ENCODE measurements at regions not wholly inside any gene's neighbourhood (a gene's known extent, or its start where the extent isn't known, plus 50 kb on each side); places are given as distances from the start of the nearest gene placed in this dataset.

DNA sequence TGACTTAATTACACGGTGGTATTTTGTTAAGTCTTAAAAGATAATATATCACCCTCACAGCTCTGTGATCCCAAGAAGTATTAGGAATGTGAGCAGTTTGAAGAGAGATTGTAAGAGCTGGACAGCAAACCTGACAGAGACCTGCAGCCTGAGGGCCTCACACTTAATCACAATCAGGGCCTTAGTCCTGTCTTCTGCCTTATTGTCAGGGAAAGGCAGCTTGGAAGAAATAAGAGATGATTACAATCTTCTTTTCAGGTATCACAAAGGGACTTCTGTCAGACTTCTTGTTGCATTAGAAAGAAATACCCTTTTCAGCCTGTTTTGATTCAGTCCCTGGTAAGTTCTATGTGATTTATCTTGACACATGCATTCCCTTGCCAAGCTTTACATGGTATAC is 1433.8 kb upstream of the SLC39A10 start:
- Histone ChIP-seq H3K27ac (ENCODE audit: low read length) (no peak overlapping the region), H3K4me1 (ENCODE audit: insufficient read depth, low read length) (peaks cover 6% of the 10 kb centered on the region), H3K27me3 (ENCODE audit: insufficient read depth, low read length) (no peaks in the 10 kb centered on the region), H3K9ac (ENCODE audit: low read depth, low read length) (no peak overlapping the region), H3K9me3 (ENCODE audit: insufficient read depth, low read depth, low read length) (no peaks in the 10 kb centered on the region), H3K36me3 (ENCODE audit: insufficient read depth, low read depth, low read length) (no peaks in the 10 kb centered on the region), H3K4me3 (ENCODE audit: low read length) (no peak overlapping the region)

GRCh38 chr2:194214192-194214591 is 1442.8 kb upstream of the SLC39A10 start:
- H3K27me3 ChIP-seq (ENCODE audit: insufficient read depth, low read length): no peaks in the 10 kb centered on the region
- H3K36me3 ChIP-seq (ENCODE audit: insufficient read depth, low read depth, low read length): no peaks in the 10 kb centered on the region
- H3K9ac ChIP-seq (ENCODE audit: low read depth, low read length): no peak overlapping the region
- H3K4me3 ChIP-seq (ENCODE audit: low read length): no peak overlapping the region
- no peak overlapping the region for H3K27ac ChIP-seq (ENCODE audit: low read length)
- H3K9me3 ChIP-seq (ENCODE audit: insufficient read depth, low read depth, low read length): no peaks in the 10 kb centered on the region
- H3K4me1 ChIP-seq (ENCODE audit: insufficient read depth, low read length): no peaks in the 10 kb centered on the region

- no peak overlapping the region for H3K9ac ChIP-seq (ENCODE audit: low read depth, low read length)
- H3K27ac ChIP-seq (ENCODE audit: low read length): no peak overlapping the region
- H3K36me3 ChIP-seq (ENCODE audit: insufficient read depth, low read depth, low read length): no peaks in the 10 kb centered on the region
- H3K9me3 ChIP-seq (ENCODE audit: insufficient read depth, low read depth, low read length): no peaks in the 10 kb centered on the region
- no peaks in the 10 kb centered on the region for H3K4me1 ChIP-seq (ENCODE audit: insufficient read depth, low read length)
- no peak overlapping the region for H3K4me3 ChIP-seq (ENCODE audit: low read length)
- no peaks in the 10 kb centered on the region for H3K27me3 ChIP-seq (ENCODE audit: insufficient read depth, low read length)
These were observed 1451.3 kb upstream of the SLC39A10 start for GRCh38 chr2:194205568-194206227.

- Histone ChIP-seq H3K36me3 (ENCODE audit: insufficient read depth, low read depth, low read length) (no peaks in the 10 kb centered on the region), H3K4me3 (ENCODE audit: low read length) (no peak overlapping the region), H3K27ac (ENCODE audit: low read length) (no peak overlapping the region), H3K27me3 (ENCODE audit: insufficient read depth, low read length) (no peaks in the 10 kb centered on the region), H3K9ac (ENCODE audit: low read depth, low read length) (no peak overlapping the region), H3K4me1 (ENCODE audit: insufficient read depth, low read length) (no peaks in the 10 kb centered on the region), H3K9me3 (ENCODE audit: insufficient read depth, low read depth, low read length) (no peaks in the 10 kb centered on the region)
These were observed 1453.1 kb upstream of the SLC39A10 start for GRCh38 chr2:194203898-194204297.

GRCh38 chr2:194182888-194183287 is 1474.1 kb upstream of the SLC39A10 start:
- Histone ChIP-seq H3K36me3 (ENCODE audit: insufficient read depth, low read depth, low read length) (no peaks in the 10 kb centered on the region), H3K27me3 (ENCODE audit: insufficient read depth, low read length) (no peaks in the 10 kb centered on the region)

GRCh38 chr2:194176134-194176533 is 1480.9 kb upstream of the SLC39A10 start:
- no peak overlapping the region for H3K9ac ChIP-seq (ENCODE audit: low read depth, low read length)
- H3K4me1 ChIP-seq (ENCODE audit: insufficient read depth, low read length): no peaks in the 10 kb centered on the region
- no peaks in the 10 kb centered on the region for H3K27me3 ChIP-seq (ENCODE audit: insufficient read depth, low read length)
- H3K4me3 ChIP-seq (ENCODE audit: low read length): no peak overlapping the region
- H3K9me3 ChIP-seq (ENCODE audit: insufficient read depth, low read depth, low read length): peaks cover 3% of the 10 kb centered on the region; the same call in 1 of the 2 replicates
- H3K27ac ChIP-seq (ENCODE audit: low read length): no peak overlapping the region
- no peaks in the 10 kb centered on the region for H3K36me3 ChIP-seq (ENCODE audit: insufficient read depth, low read depth, low read length)

More at GRCh38 chr2:194182888-194183287, 1474.1 kb upstream of the SLC39A10 start:
- no peak overlapping the region for H3K4me3 ChIP-seq (ENCODE audit: low read length)
- no peaks in the 10 kb centered on the region for H3K9me3 ChIP-seq (ENCODE audit: insufficient read depth, low read depth, low read length)
- no peaks in the 10 kb centered on the region for H3K4me1 ChIP-seq (ENCODE audit: insufficient read depth, low read length)
- no peak overlapping the region for H3K27ac ChIP-seq (ENCODE audit: low read length)
- no peak overlapping the region for H3K9ac ChIP-seq (ENCODE audit: low read depth, low read length)

DNA sequence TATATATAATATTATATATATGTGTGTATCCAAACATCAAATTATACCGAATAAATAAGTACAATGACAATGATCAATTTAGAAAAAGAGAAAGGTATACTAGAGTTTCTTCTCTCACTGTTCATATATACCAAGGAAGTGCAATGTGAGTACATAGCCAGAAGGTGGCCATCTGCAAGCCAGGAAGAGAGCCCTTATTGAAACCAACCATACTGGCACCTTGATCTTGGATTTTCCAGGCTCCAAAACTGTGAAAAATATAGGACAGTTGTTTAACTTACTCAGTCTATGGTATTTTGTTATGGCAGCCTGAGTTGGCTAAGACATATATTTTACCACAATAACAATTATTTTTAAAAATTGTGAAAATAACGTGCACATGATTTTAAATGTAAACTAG is 1490.2 kb upstream of the SLC39A10 start:
- no peaks in the 10 kb centered on the region for H3K4me1 ChIP-seq (ENCODE audit: insufficient read depth, low read length)
- no peaks in the 10 kb centered on the region for H3K9me3 ChIP-seq (ENCODE audit: insufficient read depth, low read depth, low read length)
- no peak overlapping the region for H3K9ac ChIP-seq (ENCODE audit: low read depth, low read length)
- H3K4me3 ChIP-seq (ENCODE audit: low read length): no peak overlapping the region
- H3K27me3 ChIP-seq (ENCODE audit: insufficient read depth, low read length): no peaks in the 10 kb centered on the region
- H3K36me3 ChIP-seq (ENCODE audit: insufficient read depth, low read depth, low read length): no peaks in the 10 kb centered on the region
- H3K27ac ChIP-seq (ENCODE audit: low read length): no peak overlapping the region

DNA sequence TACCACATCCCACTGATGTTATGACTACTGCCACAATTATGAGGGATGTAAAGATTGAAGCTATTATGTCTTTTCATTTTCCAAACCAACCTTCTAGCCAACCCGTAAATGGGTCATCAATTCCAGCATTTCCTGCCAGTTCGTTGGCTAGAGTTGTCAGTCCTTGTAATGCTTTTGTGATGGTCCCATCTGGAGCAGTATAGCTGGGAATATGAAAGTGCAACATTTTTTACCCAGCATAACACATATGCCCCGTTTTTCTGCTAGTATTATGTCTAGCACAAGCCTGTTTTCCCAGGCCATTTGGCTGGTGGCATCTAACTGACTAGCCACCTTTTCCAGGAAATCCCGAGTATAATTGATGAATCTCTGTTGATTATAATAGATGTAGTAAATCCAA is 1501.6 kb upstream of the SLC39A10 start:
- H3K36me3 ChIP-seq (ENCODE audit: insufficient read depth, low read depth, low read length): no peaks in the 10 kb centered on the region
- H3K4me1 ChIP-seq (ENCODE audit: insufficient read depth, low read length): no peaks in the 10 kb centered on the region
- peaks cover 30% of the 10 kb centered on the region; the same call in 1 of the 2 replicates for H3K9me3 ChIP-seq (ENCODE audit: insufficient read depth, low read depth, low read length)
- no peaks in the 10 kb centered on the region for H3K27me3 ChIP-seq (ENCODE audit: insufficient read depth, low read length)
- no peak overlapping the region for H3K4me3 ChIP-seq (ENCODE audit: low read length)
- no peak overlapping the region for H3K27ac ChIP-seq (ENCODE audit: low read length)
- no peak overlapping the region for H3K9ac ChIP-seq (ENCODE audit: low read depth, low read length)

DNA sequence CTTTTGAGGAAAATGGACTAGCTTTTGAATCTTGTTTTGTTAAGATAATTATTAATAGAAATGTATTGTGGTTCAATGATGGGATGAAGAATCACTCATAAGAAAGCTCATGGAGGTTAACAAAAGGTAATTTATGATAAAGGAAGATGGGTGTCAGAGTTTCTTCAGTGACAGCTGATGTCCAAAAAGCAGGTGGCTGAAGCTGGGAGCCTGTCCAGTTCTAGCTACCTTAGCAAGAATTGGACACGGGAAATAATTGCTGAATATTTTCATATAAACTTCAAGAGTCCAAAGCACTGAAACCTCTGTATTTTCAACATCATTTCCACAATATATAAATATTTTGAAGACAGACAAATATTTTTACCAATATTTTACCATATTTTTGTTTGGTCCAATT is 1505.8 kb upstream of the SLC39A10 start:
- no peak overlapping the region for H3K9ac ChIP-seq (ENCODE audit: low read depth, low read length)
- H3K27me3 ChIP-seq (ENCODE audit: insufficient read depth, low read length): no peaks in the 10 kb centered on the region
- H3K4me3 ChIP-seq (ENCODE audit: low read length): no peak overlapping the region
- H3K27ac ChIP-seq (ENCODE audit: low read length): no peak overlapping the region
- H3K36me3 ChIP-seq (ENCODE audit: insufficient read depth, low read depth, low read length): no peaks in the 10 kb centered on the region
- H3K4me1 ChIP-seq (ENCODE audit: insufficient read depth, low read length): no peaks in the 10 kb centered on the region
- peaks cover 2% of the 10 kb centered on the region; the same call in 1 of the 2 replicates for H3K9me3 ChIP-seq (ENCODE audit: insufficient read depth, low read depth, low read length)

DNA sequence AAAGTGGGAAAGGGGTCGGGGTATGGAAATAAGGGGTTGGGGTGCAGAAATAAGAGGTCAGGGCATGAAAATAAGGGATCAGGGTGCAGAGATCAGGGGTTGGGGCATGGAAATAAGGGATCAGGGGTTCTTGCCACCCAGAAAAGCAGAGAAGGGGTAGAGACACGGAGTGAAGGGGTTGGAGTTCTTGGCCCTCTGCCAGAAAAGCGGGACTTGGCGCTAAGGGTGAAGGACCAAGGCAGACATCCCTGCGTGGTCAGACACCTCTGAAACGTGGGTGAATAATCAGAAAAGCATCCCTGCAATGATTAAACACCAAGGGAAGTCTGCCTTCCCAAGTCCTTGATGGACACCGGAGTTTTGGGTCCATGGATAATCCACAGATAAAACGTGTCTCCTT is 1521.6 kb upstream of the SLC39A10 start:
- no peaks in the 10 kb centered on the region for H3K36me3 ChIP-seq (ENCODE audit: insufficient read depth, low read depth, low read length)
- peaks cover 9% of the 10 kb centered on the region; the same call in 1 of the 2 replicates for H3K4me1 ChIP-seq (ENCODE audit: insufficient read depth, low read length)
- H3K9me3 ChIP-seq (ENCODE audit: insufficient read depth, low read depth, low read length): peaks cover 7% of the 10 kb centered on the region; the same call in 1 of the 2 replicates
- H3K27me3 ChIP-seq (ENCODE audit: insufficient read depth, low read length): no peaks in the 10 kb centered on the region
- H3K27ac ChIP-seq (ENCODE audit: low read length): no peak overlapping the region
- no peak overlapping the region for H3K4me3 ChIP-seq (ENCODE audit: low read length)
- no peak overlapping the region for H3K9ac ChIP-seq (ENCODE audit: low read depth, low read length)

DNA sequence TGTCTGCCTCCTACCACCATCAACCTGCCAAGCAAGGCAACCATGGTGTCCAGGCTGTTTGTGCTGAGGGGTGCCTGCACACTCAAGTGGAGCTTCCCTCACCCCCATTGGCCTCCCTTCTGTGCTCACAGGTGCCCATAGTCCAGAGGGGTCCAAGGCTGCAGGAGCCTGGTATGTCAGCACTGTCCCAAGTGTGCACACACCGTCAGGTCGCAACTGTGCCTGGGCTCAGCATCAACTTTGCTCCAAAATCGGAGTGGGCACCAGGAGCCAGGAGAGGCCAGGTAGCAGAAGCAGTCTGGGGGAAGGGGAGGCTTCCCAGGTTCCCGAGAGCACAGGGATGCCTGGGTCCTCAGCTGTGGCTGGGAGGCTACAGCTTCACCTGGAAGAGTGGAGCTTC is 1528.2 kb upstream of the SLC39A10 start:
- Histone ChIP-seq H3K27ac (ENCODE audit: low read length) (no peak overlapping the region), H3K9me3 (ENCODE audit: insufficient read depth, low read depth, low read length) (peaks cover 6% of the 10 kb centered on the region; the same call in 1 of the 2 replicates), H3K9ac (ENCODE audit: low read depth, low read length) (no peak overlapping the region), H3K4me1 (ENCODE audit: insufficient read depth, low read length) (no peaks in the 10 kb centered on the region), H3K27me3 (ENCODE audit: insufficient read depth, low read length) (no peaks in the 10 kb centered on the region), H3K4me3 (ENCODE audit: low read length) (no peak overlapping the region), H3K36me3 (ENCODE audit: insufficient read depth, low read depth, low read length) (no peaks in the 10 kb centered on the region)

DNA sequence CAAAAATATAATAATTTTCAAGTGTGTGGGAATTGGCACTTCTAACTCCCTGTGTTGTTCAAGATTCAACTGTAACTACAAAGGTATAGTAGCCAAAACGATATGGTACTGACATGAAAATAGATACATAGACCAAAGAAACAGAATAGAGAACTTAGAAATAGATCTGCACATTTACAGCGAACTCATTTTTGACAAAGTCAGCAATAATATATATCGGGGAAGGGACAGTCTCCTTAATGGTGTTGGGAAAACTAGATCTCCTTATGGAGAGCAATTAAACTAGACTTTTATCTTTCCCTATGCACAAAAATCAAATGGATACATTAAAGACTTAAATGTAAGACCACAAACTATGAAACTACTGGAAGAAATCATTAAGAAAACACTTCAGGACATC is 1530.6 kb upstream of the SLC39A10 start:
- no peak overlapping the region for H3K27ac ChIP-seq (ENCODE audit: low read length)
- no peaks in the 10 kb centered on the region for H3K36me3 ChIP-seq (ENCODE audit: insufficient read depth, low read depth, low read length)
- H3K4me1 ChIP-seq (ENCODE audit: insufficient read depth, low read length): no peaks in the 10 kb centered on the region
- H3K9me3 ChIP-seq (ENCODE audit: insufficient read depth, low read depth, low read length): peaks cover 6% of the 10 kb centered on the region; the same call in 1 of the 2 replicates
- no peak overlapping the region for H3K9ac ChIP-seq (ENCODE audit: low read depth, low read length)
- no peaks in the 10 kb centered on the region for H3K27me3 ChIP-seq (ENCODE audit: insufficient read depth, low read length)
- H3K4me3 ChIP-seq (ENCODE audit: low read length): no peak overlapping the region

Data from iPS-20b (cell line).